A673 (cell line): ENCODE measurements at regions not wholly inside any gene's neighbourhood (a gene's known extent, or its start where the extent isn't known, plus 50 kb on each side); places are given as distances from the start of the nearest gene placed in this dataset.

ENCODE experiments used
- CTCF ChIP-seq: fragments of 300-800, 200-600 bp; sonication (generic); conservative IDR thresholded peaks from 2 replicates; pipeline ENCODE4 v1.5.1; 2017; ENCODE audit warnings: low read depth, mild to moderate bottlenecking, antibody characterized with exemption, low read length, moderate library complexity, mixed read lengths
- EZH2 ChIP-seq: fragments of 200-600 bp; sonication (generic); IDR thresholded peaks from 2 replicates; pipeline ENCODE4 v1.6.1; 2017; ENCODE audit warnings: borderline replicate concordance, low read depth, mild to moderate bottlenecking, mixed read lengths, antibody characterized with exemption, low read length; ENCODE audit not compliant: poor library complexity, severe bottlenecking

GRCh38 chr5:117436846-117437245 is 862.2 kb upstream of the SEMA6A start:
- TF ChIP-seq CTCF = no peak
- no peak for TF ChIP-seq EZH2
